H9 (cell line): ENCODE measurements at regions not wholly inside any gene's neighbourhood (a gene's known extent, or its start where the extent isn't known, plus 50 kb on each side); places are given as distances from the start of the nearest gene placed in this dataset.

Experiments
- DNase-seq: peaks from one replicate; pipeline ENCODE4 v3.0.0-alpha.2; 2017
- H2AFZ ChIP-seq: one replicate; pipeline ENCODE4 v1.6.1; 2013; ENCODE audit warnings: mild to moderate bottlenecking, low read length, control low read depth, moderate library complexity
- H2AK5ac ChIP-seq: 2 replicates; pipeline ENCODE4 v1.6.1; 2013; ENCODE audit warnings: low read length, control low read depth, mixed read lengths; ENCODE audit not compliant: insufficient read length
- H2BK120ac ChIP-seq: one replicate; pipeline ENCODE4 v1.6.1; 2013; ENCODE audit warnings: low read depth, mild to moderate bottlenecking, low read length, control low read depth, inconsistent platforms; ENCODE audit not compliant: poor library complexity, severe bottlenecking
- H2BK12ac ChIP-seq: 2 replicates; pipeline ENCODE4 v1.6.1; 2013; ENCODE audit warnings: low read length, control low read depth, mixed read lengths, low read depth; ENCODE audit not compliant: insufficient read length
- H2BK15ac ChIP-seq: 2 replicates; pipeline ENCODE4 v1.6.1; 2013; ENCODE audit warnings: low read depth, low read length, control low read depth
- H2BK20ac ChIP-seq: one replicate; pipeline ENCODE4 v1.6.1; 2013; ENCODE audit warnings: low read depth, mild to moderate bottlenecking, low read length, control low read depth, inconsistent platforms; ENCODE audit not compliant: poor library complexity, severe bottlenecking
- H2BK5ac ChIP-seq: 2 replicates; pipeline ENCODE4 v1.6.1; 2013; ENCODE audit warnings: low read length, control low read depth, mixed read lengths; ENCODE audit not compliant: insufficient read length
- H3K14ac ChIP-seq: 2 replicates; pipeline ENCODE4 v1.6.1; 2013; ENCODE audit warnings: low read length, control low read depth; ENCODE audit not compliant: insufficient read depth
- H3K18ac ChIP-seq: 2 replicates; pipeline ENCODE4 v1.6.1; 2013; ENCODE audit warnings: low read depth, mild to moderate bottlenecking, mixed read lengths, low read length, control low read depth; ENCODE audit not compliant: insufficient read length
- H3K23ac ChIP-seq: 2 replicates; pipeline ENCODE4 v1.6.1; 2013; ENCODE audit warnings: low read length, control low read depth, mixed read lengths, low read depth; ENCODE audit not compliant: insufficient read length
- H3K23me2 ChIP-seq: 2 replicates; pipeline ENCODE4 v1.6.1; 2013; ENCODE audit warnings: low read depth, mild to moderate bottlenecking, mixed read lengths, low read length, control low read depth; ENCODE audit not compliant: insufficient read length, poor library complexity, severe bottlenecking
- H3K27ac ChIP-seq: 2 replicates; pipeline ENCODE4 v1.5.1; 2013; ENCODE audit warnings: low read length, control low read depth, mixed read lengths, low read depth; ENCODE audit not compliant: insufficient read length
- H3K27me3 ChIP-seq: 2 replicates; pipeline ENCODE4 v1.6.1; 2013; ENCODE audit warnings: low read length, control low read depth, inconsistent platforms; ENCODE audit not compliant: insufficient read depth
- H3K4ac ChIP-seq: 2 replicates; pipeline ENCODE4 v1.6.1; 2013; ENCODE audit warnings: low read depth, mild to moderate bottlenecking, control low read depth, inconsistent platforms, low read length, moderate library complexity
- H3K4me1 ChIP-seq: 2 replicates; pipeline ENCODE4 v1.6.1; 2013; ENCODE audit warnings: low read length, control low read depth, inconsistent platforms; ENCODE audit not compliant: insufficient read depth
- H3K4me2 ChIP-seq: 2 replicates; pipeline ENCODE4 v1.6.1; 2013; ENCODE audit warnings: low read length, control low read depth, mixed read lengths; ENCODE audit not compliant: insufficient read length, insufficient read depth
- H3K56ac ChIP-seq: 2 replicates; pipeline ENCODE4 v1.6.1; 2013; ENCODE audit warnings: low read depth, mild to moderate bottlenecking, mixed read lengths, low read length, control low read depth; ENCODE audit not compliant: insufficient read length
- H3K79me1 ChIP-seq: 2 replicates; pipeline ENCODE4 v1.6.1; 2013; ENCODE audit warnings: low read depth, mild to moderate bottlenecking, moderate library complexity, low read length, control low read depth, inconsistent platforms; ENCODE audit not compliant: insufficient read depth, poor library complexity, severe bottlenecking
- H3K79me2 ChIP-seq: 2 replicates; pipeline ENCODE4 v1.6.1; 2013; ENCODE audit warnings: low read length, control low read depth, inconsistent platforms; ENCODE audit not compliant: insufficient read depth
- H3K9ac ChIP-seq: 2 replicates; pipeline ENCODE4 v1.6.1; 2013; ENCODE audit warnings: low read length, control low read depth, mixed read lengths; ENCODE audit not compliant: insufficient read length; ENCODE audit errors: extremely low read depth
- H3K9me3 ChIP-seq: one replicate; pipeline ENCODE4 v1.6.1; 2013; ENCODE audit warnings: low read depth, low read length, inconsistent platforms; ENCODE audit not compliant: control insufficient read depth
- H3T11ph ChIP-seq: one replicate; pipeline ENCODE4 v1.6.1; 2013; ENCODE audit warnings: mild to moderate bottlenecking, low read length, control low read depth, inconsistent platforms
- H4K20me1 ChIP-seq: one replicate; pipeline ENCODE4 v1.6.1; 2013; ENCODE audit not compliant: control insufficient read depth, insufficient read length, insufficient read depth
- H4K5ac ChIP-seq: 2 replicates; pipeline ENCODE4 v1.6.1; 2013; ENCODE audit warnings: low read depth, mild to moderate bottlenecking, mixed read lengths, low read length, control low read depth; ENCODE audit not compliant: insufficient read length
- H4K8ac ChIP-seq: replicated peaks from 2 replicates; pipeline ENCODE4 v1.6.1; 2013; ENCODE audit warnings: low read length, control low read depth, mixed read lengths, low read depth; ENCODE audit not compliant: insufficient read length
- H4K91ac ChIP-seq: 2 replicates; pipeline ENCODE4 v1.6.1; 2013; ENCODE audit warnings: low read depth, mild to moderate bottlenecking, moderate library complexity, mixed read lengths, low read length, control low read depth; ENCODE audit not compliant: insufficient read length
- H3K27ac Mint-ChIP-seq, 3 experiments: 2 replicates in 2 of 3; 3 replicates in 1 of 3; pipeline ENCODE4 v1.8.0; 2020 to 2021; ENCODE audit warnings: mixed read lengths in 3 of 3, mild to moderate bottlenecking in 1 of 3, moderate library complexity in 1 of 3
- H3K27me3 Mint-ChIP-seq: 2 replicates; pipeline ENCODE4 v1.8.0; 2021; ENCODE audit warnings: low read depth, mild to moderate bottlenecking, moderate library complexity, mixed read lengths
- H3K36me3 Mint-ChIP-seq, 3 experiments: 2 replicates in 2 of 3; 3 replicates in 1 of 3; pipeline ENCODE4 v1.8.0; 2020 to 2021; ENCODE audit warnings: low read depth in 3 of 3, mixed read lengths in 3 of 3; ENCODE audit not compliant: insufficient read depth in 1 of 3
- H3K4me1 Mint-ChIP-seq, 2 experiments: 2 replicates each; pipeline ENCODE4 v1.8.0; 2020; ENCODE audit warnings: mixed read lengths in 2 of 2
- H3K4me3 Mint-ChIP-seq, 2 experiments: 2 replicates in 1 of 2; 3 replicates in 1 of 2; pipeline ENCODE4 v1.8.0; 2020 to 2021; ENCODE audit warnings: mild to moderate bottlenecking in 2 of 2, mixed read lengths in 2 of 2, moderate library complexity in 1 of 2
- H3K9me3 Mint-ChIP-seq, 2 experiments: 2 replicates in 1 of 2; 3 replicates in 1 of 2; pipeline ENCODE4 v1.8.0; 2020; ENCODE audit warnings: mild to moderate bottlenecking in 2 of 2, mixed read lengths in 2 of 2, moderate library complexity in 1 of 2
- CTCF ChIP-seq: fragments of 200-600 bp; sonication (generic); conservative IDR thresholded peaks from 3 replicates; pipeline ENCODE4 v1.8.0; 2021; ENCODE audit warnings: antibody characterized with exemption, mild to moderate bottlenecking
- WGBS: extraction: QIAGEN DNeasy Blood & Tissue Kit; methylation state at CpG from one replicate; pipeline ENCODE4 v1.1.7; 2013; ENCODE audit warnings: missing lambda C conversion rate, low lambda C conversion rate, mixed read lengths; ENCODE audit not compliant: insufficient read length; ENCODE audit errors: extremely low coverage; 5-methylcytosine and 5-hydroxymethylcytosine counted together

- H4K91ac ChIP-seq, result no peak overlapping the region
- H4K8ac ChIP-seq, result no peak overlapping the region
- H3K79me2 ChIP-seq, result no peaks in the 10 kb centered on the region
- no peak overlapping the region for H2AFZ ChIP-seq
- H2BK15ac ChIP-seq, result no peak overlapping the region
- no peak for TF ChIP-seq CTCF
- H3K23me2 ChIP-seq, result no peaks in the 10 kb centered on the region
- H3K9ac ChIP-seq, result no peak overlapping the region
- no peak overlapping the region for H2BK20ac ChIP-seq
- H3K56ac ChIP-seq, result no peak overlapping the region
- H3K23ac ChIP-seq, result no peak overlapping the region
- H2BK120ac ChIP-seq, result no peak overlapping the region
- H3K4me1 Mint-ChIP-seq, result no peaks in the 10 kb centered on the region
- H3T11ph ChIP-seq, result no peak overlapping the region
- H3K27ac ChIP-seq, result no peak overlapping the region
- H3K27me3 ChIP-seq, result no peaks in the 10 kb centered on the region
- H2BK12ac ChIP-seq, result no peak overlapping the region
- no peaks in the 10 kb centered on the region for H3K9me3 Mint-ChIP-seq
- H2AK5ac ChIP-seq, result no peak overlapping the region
- no peaks in the 10 kb centered on the region for H3K79me1 ChIP-seq
- H4K20me1 ChIP-seq, result no peaks in the 10 kb centered on the region
- H4K5ac ChIP-seq, result no peak overlapping the region
- H3K36me3 Mint-ChIP-seq, result no peaks in the 10 kb centered on the region; a peak in 1 of 7 replicates
- no CpG with 5 or more reads among the region's 1 CpG for WGBS
- no peak overlapping the region for H3K27ac Mint-ChIP-seq
- DNase-seq, result no peak
- no peak overlapping the region for H3K4me2 ChIP-seq
- no peaks in the 10 kb centered on the region for H3K27me3 Mint-ChIP-seq
- no peak overlapping the region for H3K18ac ChIP-seq
- no peak overlapping the region for H3K4ac ChIP-seq
- no peak overlapping the region for H3K14ac ChIP-seq
- H3K9me3 ChIP-seq, result no peaks in the 10 kb centered on the region
- no peak overlapping the region for H2BK5ac ChIP-seq
- H3K4me1 ChIP-seq, result no peaks in the 10 kb centered on the region
- H3K4me3 Mint-ChIP-seq, result no peak overlapping the region
Measured at GRCh38 chr14:66268802-66269334, 217.3 kb upstream of the CCDC196 start.
